ENCODE measurements at regions not wholly inside any gene's neighbourhood (a gene's known extent, or its start where the extent isn't known, plus 50 kb on each side); places are given as distances from the start of the nearest gene placed in this dataset.

- BruUV-seq (replicated peaks), result no TSS peak
- ATAC-seq (peak; percentile 39; the same call in 2 of the 3 replicates), FAIRE-seq (no peak), DNase-seq (ENCODE audit: extremely low read depth in 1 of 4, low spot score in 3 of 4) (peak in 1 of 4 experiments; percentile 19)
- in situ Hi-C loops (cut with MboI) (no loop called here), intact Hi-C loops (cut with micrococcal nuclease) (no loop called here)
- Histone ChIP-seq H3K9me1 (ENCODE audit: control insufficient read depth, insufficient read depth, low read length) (no peaks in the 10 kb centered on the region), H3K79me2 (ENCODE audit: control insufficient read depth, insufficient read depth, low read length) (no peaks in the 10 kb centered on the region), H3K4me2 (ENCODE audit: insufficient read depth, low read length) (no peak overlapping the region), H3K9me3 (replicated peaks; ENCODE audit: control insufficient read depth, insufficient read depth, low read depth, low read length) (no peaks in the 10 kb centered on the region), H3K36me3 (ENCODE audit: control insufficient read depth, insufficient read depth, low read length) (no peaks in the 10 kb centered on the region), H3K4me3 (no peak overlapping the region), H3K4me1 (replicated peaks in 1 of 2; ENCODE audit: control insufficient read depth in 2 of 2, insufficient read depth in 2 of 2, low read length in 2 of 2) (peaks cover 0 to 3% of the 10 kb centered on the region in 2 experiments; a peak in 3 of 5 replicates), H3K27ac (ENCODE audit: extremely low read depth, low read depth, low read length) (no peak overlapping the region), H4K20me1 (replicated peaks; ENCODE audit: control insufficient read depth, insufficient read depth, low read length) (no peaks in the 10 kb centered on the region), H3K27me3 (ENCODE audit: control insufficient read depth in 2 of 2, insufficient read depth in 2 of 2, low read length in 2 of 2) (no peaks in the 10 kb centered on the region), H2AFZ (ENCODE audit: low read depth, low read length) (0 out of 2 replicates have a peak overlapping the region, but pooled peaks have one; percentile 55), H3K9ac (ENCODE audit: insufficient read depth in 1 of 2, low read depth in 2 of 2, low read length in 2 of 2) (no peak overlapping the region)
- TF ChIP-seq ARID1B (IDR thresholded peaks at IDR 0.05) (peak; percentile 66), MEIS2 (IDR thresholded peaks at IDR 0.05; ENCODE audit: partially characterized antibody) (peak; percentile 37), CBFA2T2 (conservative IDR thresholded peaks at IDR 0.05) (peak; percentile 42; the same call in 1 of the 2 replicates), CBFA2T3 (IDR thresholded peaks at IDR 0.05) (peak; percentile 72), TAL1 (IDR thresholded peaks at IDR 0.05) (peak; percentile 75), TEAD4 (IDR thresholded peaks at IDR 0.05; ENCODE audit: low read length) (peak; percentile 25; the same call in 1 of the 2 replicates), TEAD4 (CRISPR knock-in tag; IDR thresholded peaks at IDR 0.05; ENCODE audit: borderline replicate concordance) (no peak), SREBF2 (CRISPR knock-in tag; IDR thresholded peaks at IDR 0.05) (no peak), CREB1 (IDR thresholded peaks at IDR 0.05) (no peak), CREB1 (CRISPR knock-in tag; IDR thresholded peaks at IDR 0.05) (no peak), TCF3 (CRISPR knock-in tag; IDR thresholded peaks at IDR 0.05) (peak; percentile 80), ZNF324 (CRISPR knock-in tag; IDR thresholded peaks at IDR 0.05) (no peak), ZNF146 (CRISPR knock-in tag; IDR thresholded peaks at IDR 0.05; ENCODE audit: unreplicated experiment) (no peak)
- POLR2A ChIA-PET, result no interaction called here
- WGBS (ENCODE audit: insufficient coverage, low coverage, missing lambda C conversion rate), result 24% methylated on average over 6 of the region's 6 CpGs
- CTCF ChIA-PET (ENCODE audit: low intra/inter-chr PET ratio), result no interaction called here
Measured at GRCh38 chrX:39661116-39661907, 436.4 kb downstream of the BCOR start.
